HepG2 (cell line): ENCODE measurements at regions not wholly inside any gene's neighbourhood (a gene's known extent, or its start where the extent isn't known, plus 50 kb on each side); places are given as distances from the start of the nearest gene placed in this dataset.

ENCODE experiments used
- ATAC-seq: fragments of 200-7000 bp; cut with Tn5 transposase; 3 replicates; pipeline ENCODE4 v1.9.1; 2020; ENCODE audit warnings: mild to moderate bottlenecking, moderate library complexity
- BruUV-seq: library from RNA; stranded (reverse); fragments of 400-500 nt; replicated peaks from 2 replicates; lab custom pipeline; 2021; lab: Mats Ljungman, UMichigan
- CTCF ChIA-PET: fragments of 300-600 bp; formaldehyde crosslinking; extraction: SDS; loops from one replicate; lab custom pipeline; 2021; ENCODE audit warnings: low total read pairs, inconsistent platforms, low intra/inter-chr PET ratio; lab: Yijun Ruan, JAX
- POLR2A ChIA-PET: fragments of 350-600 bp; sonication (Branson Sonifier 250); formaldehyde crosslinking; loops from one replicate; lab custom pipeline; 2020; ENCODE audit warnings: antibody characterized with exemption, inconsistent platforms; lab: Yijun Ruan, JAX
- DNase-seq: peaks from one replicate; pipeline ENCODE4 v3.0.0-alpha.2; 2015; ENCODE audit warnings: low spot score
- FAIRE-seq: peaks from 3 replicates; lab custom pipeline; 2011; peaks lifted over from hg19 to GRCh38; lab: Jason Lieb, UNC
- H2AFZ ChIP-seq: one replicate; pipeline ENCODE4 v1.6.1; 2011; ENCODE audit warnings: low read length, inconsistent platforms
- H3K27ac ChIP-seq: fragments of 300-600 bp; 3 replicates; pipeline ENCODE4 v1.8.0; 2011; ENCODE audit warnings: mixed run types, mild to moderate bottlenecking, mixed read lengths, low read length, inconsistent platforms; ENCODE audit not compliant: insufficient read depth; ENCODE audit errors: extremely low read length
- H3K27me3 ChIP-seq, 2 experiments: fragments of 200-600 bp in 1 of 2; 2 replicates in 1 of 2; 3 replicates in 1 of 2; pipeline versions ENCODE4 v1.6.0 to v1.8.0; 2011; ENCODE audit warnings: low read length in 2 of 2, mild to moderate bottlenecking in 2 of 2, moderate library complexity in 2 of 2, inconsistent platforms in 1 of 2; ENCODE audit not compliant: insufficient read depth in 2 of 2, control insufficient read depth in 1 of 2
- H3K36me3 ChIP-seq, 2 experiments: fragments of 200-600 bp in 1 of 2; replicated peaks in 1 of 2; 2 replicates in 1 of 2; 3 replicates in 1 of 2; pipeline versions ENCODE4 v1.5.1 to v1.8.0; 2011; ENCODE audit warnings: low read length in 2 of 2, inconsistent platforms in 1 of 2; ENCODE audit not compliant: insufficient read depth in 2 of 2, control insufficient read depth in 1 of 2
- H3K4me1 ChIP-seq: 2 replicates; pipeline ENCODE4 v1.5.1; 2012; ENCODE audit warnings: low read length, inconsistent platforms; ENCODE audit not compliant: insufficient read depth
- H3K4me2 ChIP-seq: 2 replicates; pipeline ENCODE4 v1.6.0; 2011; ENCODE audit warnings: low read depth, low read length, inconsistent platforms
- H3K4me3 ChIP-seq, 3 experiments: fragments of 200-600 bp in 1 of 3; sonication (generic), shearing (Covaris generic) in 1 of 3; replicated peaks in 1 of 3; 2 replicates each; pipeline ENCODE4 v1.5.1; 2011 to 2016; ENCODE audit warnings: low read length in 3 of 3, inconsistent platforms in 2 of 3, low read depth in 2 of 3, mild to moderate bottlenecking in 2 of 3, control low read depth in 1 of 3, mixed read lengths in 1 of 3; ENCODE audit not compliant: insufficient read depth in 1 of 3
- H3K79me2 ChIP-seq: one replicate; pipeline ENCODE4 v1.6.1; 2011; ENCODE audit warnings: low read length, inconsistent platforms; ENCODE audit not compliant: insufficient read depth
- H3K9ac ChIP-seq: 2 replicates; pipeline ENCODE4 v1.6.0; 2011; ENCODE audit warnings: mild to moderate bottlenecking, low read depth, low read length, inconsistent platforms; ENCODE audit not compliant: insufficient read depth
- H3K9me3 ChIP-seq: 2 replicates; pipeline ENCODE4 v1.5.1; 2012; ENCODE audit warnings: mild to moderate bottlenecking, low read length
- H4K20me1 ChIP-seq: 2 replicates; pipeline ENCODE4 v1.6.0; 2011; ENCODE audit warnings: inconsistent platforms, mild to moderate bottlenecking, low read length, moderate library complexity; ENCODE audit not compliant: insufficient read depth
- ATF6 ChIP-seq: sonication (generic); formaldehyde crosslinking; conservative IDR thresholded peaks from 2 replicates; pipeline ENCODE4 v1.4.0; 2020; ENCODE audit warnings: missing genetic modification reagents
- ETV5 ChIP-seq: IDR thresholded peaks from 2 replicates; pipeline ENCODE4 v1.6.1; 2018; ENCODE audit warnings: missing biosample characterization, missing genetic modification reagents, inconsistent platforms, borderline replicate concordance
- GPN1 ChIP-seq: sonication (generic); formaldehyde crosslinking; IDR thresholded peaks from 2 replicates; pipeline ENCODE4 v1.5.1; 2020; ENCODE audit warnings: missing genetic modification reagents, borderline replicate concordance
- MIXL1 ChIP-seq: IDR thresholded peaks from 2 replicates; pipeline ENCODE4 v1.6.1; 2016
- MXD3 ChIP-seq: IDR thresholded peaks from 2 replicates; pipeline ENCODE4 v1.6.1; 2016; ENCODE audit warnings: mild to moderate bottlenecking, missing biosample characterization, missing genetic modification reagents
- NR1H2 ChIP-seq: sonication (generic); formaldehyde crosslinking; IDR thresholded peaks from 2 replicates; pipeline ENCODE4 v1.8.1; 2022; ENCODE audit warnings: low read depth, missing genetic modification reagents, borderline replicate concordance
- NR2F1 ChIP-seq, 2 experiments: fragments of 450-650 bp in 1 of 2; formaldehyde crosslinking in 1 of 2; IDR thresholded peaks; 2 replicates each; pipeline versions ENCODE4 v1.5.0 to v1.6.1; 2016 to 2020; ENCODE audit warnings: mild to moderate bottlenecking in 1 of 2, missing compliant biosample characterization in 1 of 2, missing genetic modification reagents in 1 of 2, moderate library complexity in 1 of 2
- RNF219 ChIP-seq: sonication (generic); formaldehyde crosslinking; IDR thresholded peaks from 2 replicates; pipeline ENCODE4 v1.5.0; 2020; ENCODE audit warnings: mild to moderate bottlenecking, missing genetic modification reagents
- SAFB2 ChIP-seq: sonication (generic); formaldehyde crosslinking; IDR thresholded peaks from 2 replicates; pipeline ENCODE4 v1.5.1; 2020; ENCODE audit warnings: missing genetic modification reagents, low read depth, mild to moderate bottlenecking, borderline replicate concordance
- WIZ ChIP-seq: sonication (generic); formaldehyde crosslinking; IDR thresholded peaks from 2 replicates; pipeline ENCODE4 v1.5.1; 2020; ENCODE audit warnings: mild to moderate bottlenecking, missing genetic modification reagents
- ZNF138 ChIP-seq: sonication (generic); formaldehyde crosslinking; IDR thresholded peaks from 2 replicates; pipeline ENCODE4 v1.5.0; 2020; ENCODE audit warnings: mild to moderate bottlenecking, low read depth, missing genetic modification reagents
- ZNF264 ChIP-seq: sonication (generic); formaldehyde crosslinking; IDR thresholded peaks from 2 replicates; pipeline ENCODE4 v1.4.0; 2020; ENCODE audit warnings: missing genetic modification reagents
- ZNF275 ChIP-seq: sonication (generic); formaldehyde crosslinking; IDR thresholded peaks from 2 replicates; pipeline ENCODE4 v1.8.0; 2022; ENCODE audit warnings: missing genetic modification reagents, mild to moderate bottlenecking, inconsistent platforms, borderline replicate concordance
- ZNF574 ChIP-seq: sonication (generic); formaldehyde crosslinking; IDR thresholded peaks from 2 replicates; pipeline ENCODE4 v1.4.0; 2020; ENCODE audit warnings: missing genetic modification reagents
- ZNF773 ChIP-seq: sonication (generic); formaldehyde crosslinking; IDR thresholded peaks from 2 replicates; pipeline ENCODE4 v1.4.0; 2020; ENCODE audit warnings: missing genetic modification reagents, borderline replicate concordance
- WGBS: methylation state at CpG from one replicate; pipeline ENCODE4 v1.1.6; 2017; ENCODE audit warnings: low lambda C conversion rate; 5-methylcytosine and 5-hydroxymethylcytosine counted together
- in situ Hi-C: cut with HindIII; loops from 2 replicates; pipeline ENCODE4 v1.10.0; 2017; ENCODE audit warnings: low pct_unique_long_range_greater_than_20kb; ENCODE audit not compliant: extremely low pct_ligation_motif_present
- intact Hi-C: fragments of 100-400 bp; cut with micrococcal nuclease; formaldehyde crosslinking; loops from one replicate; pipeline ENCODE4 v1.10.0; 2022; ENCODE audit not compliant: unreplicated experiment

GRCh38 chr15:66836231-66837030, 134.4 kb downstream of the SMAD6 start:
- Histone ChIP-seq H3K4me1 (peaks cover 2% of the 10 kb centered on the region; the same call in 1 of the 2 replicates), H3K27me3 (peaks cover under 1 to 40% of the 10 kb centered on the region in 2 experiments; a peak in 4 of 5 replicates), H4K20me1 (no peaks in the 10 kb centered on the region), H3K4me2 (no peak overlapping the region), H3K9me3 (no peaks in the 10 kb centered on the region), H3K9ac (no peak overlapping the region), H3K27ac (no peak overlapping the region), H3K79me2 (no peaks in the 10 kb centered on the region), H2AFZ (no peak overlapping the region), H3K36me3 (no peaks in the 10 kb centered on the region), H3K4me3 (no peak overlapping the region)
- FAIRE-seq (no peak), DNase-seq (no peak), ATAC-seq (no peak)
- no TSS peak for BruUV-seq
- intact Hi-C loops (loop anchor here (5.0 kb wide), 1 partner anchor 34 kb away; no protein-coding TSS in a partner anchor), in situ Hi-C loops (no loop called here)
- 39% methylated on average over 7 of the region's 9 CpGs for WGBS
- CTCF ChIA-PET, result no interaction called here
- POLR2A ChIA-PET, result no interaction called here
- no peak for TF ChIP-seq ZNF264 (CRISPR knock-in tag)
- no peak for TF ChIP-seq RNF219 (CRISPR knock-in tag)
- no peak for TF ChIP-seq ZNF773 (CRISPR knock-in tag)
- no peak for TF ChIP-seq GPN1 (CRISPR knock-in tag)
- no peak for TF ChIP-seq MIXL1
- no peak for TF ChIP-seq SAFB2 (CRISPR knock-in tag)
- TF ChIP-seq ETV5 (CRISPR knock-in tag), result no peak
- TF ChIP-seq ZNF574 (CRISPR knock-in tag), result no peak
- TF ChIP-seq ZNF138, result no peak
- no peak for TF ChIP-seq MXD3
- TF ChIP-seq NR1H2 (CRISPR knock-in tag), result no peak
- TF ChIP-seq NR2F1 (CRISPR knock-in tag; IDR thresholded peaks at IDR 0.05), result no peak
- TF ChIP-seq ATF6, result no peak
- no peak for TF ChIP-seq ZNF275
- TF ChIP-seq WIZ, result no peak
